ENCODE measurements at regions not wholly inside any gene's neighbourhood (a gene's known extent, or its start where the extent isn't known, plus 50 kb on each side); places are given as distances from the start of the nearest gene placed in this dataset.

DNA sequence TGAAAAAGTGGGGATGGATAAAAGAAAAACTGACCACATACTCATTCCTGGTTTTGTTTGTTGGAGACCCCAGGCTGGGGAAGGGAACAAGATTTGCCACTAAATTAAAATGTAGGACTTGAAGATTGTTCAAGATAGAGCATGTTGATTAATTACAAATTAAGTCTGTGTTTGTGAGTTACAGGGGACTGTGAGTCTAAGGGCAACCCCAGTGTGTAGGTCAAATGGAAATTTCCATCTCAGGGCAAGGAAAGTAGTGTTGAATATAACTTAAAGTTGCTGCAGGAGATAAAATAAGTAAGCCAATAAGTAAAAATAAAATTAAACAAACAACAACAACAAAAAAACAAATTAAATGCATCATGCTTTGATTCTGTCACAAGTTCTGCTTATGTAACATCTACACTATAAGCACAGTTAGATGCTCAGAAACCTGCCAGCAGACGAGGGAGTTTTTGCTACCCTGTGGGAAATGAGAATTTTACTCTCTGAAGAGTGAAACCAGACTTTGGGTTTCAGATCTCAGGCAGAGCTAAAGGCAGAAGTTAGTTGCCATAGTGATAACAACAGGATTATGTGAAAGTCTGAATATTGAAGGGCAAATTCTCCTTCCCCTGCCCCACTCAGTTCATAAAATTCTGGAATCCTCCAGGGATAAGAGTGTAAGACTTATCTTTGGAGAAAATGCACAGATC lies 352.3 kb downstream of the GRXCR1 start:
- no peak for DNase-seq

DNA sequence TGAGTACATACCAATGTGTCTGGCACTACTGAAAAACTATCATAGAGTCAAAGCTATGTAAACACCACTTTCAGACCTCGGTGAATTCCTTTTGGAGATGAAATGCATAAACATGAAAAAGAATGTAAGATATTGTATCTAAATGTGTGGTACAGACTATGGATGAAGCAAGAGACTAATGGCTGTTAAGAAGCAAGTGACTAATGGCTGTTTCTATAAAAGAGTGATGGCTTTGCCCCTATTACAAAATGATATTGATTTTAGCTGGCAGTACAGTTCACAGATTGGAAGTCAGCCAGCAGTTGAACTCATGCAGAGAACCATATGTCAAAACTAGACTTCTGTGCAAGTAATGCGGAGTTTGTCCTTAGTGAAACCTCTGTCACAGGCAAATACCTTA lies 359.3 kb downstream of the GRXCR1 start:
- no peak for DNase-seq

DNA sequence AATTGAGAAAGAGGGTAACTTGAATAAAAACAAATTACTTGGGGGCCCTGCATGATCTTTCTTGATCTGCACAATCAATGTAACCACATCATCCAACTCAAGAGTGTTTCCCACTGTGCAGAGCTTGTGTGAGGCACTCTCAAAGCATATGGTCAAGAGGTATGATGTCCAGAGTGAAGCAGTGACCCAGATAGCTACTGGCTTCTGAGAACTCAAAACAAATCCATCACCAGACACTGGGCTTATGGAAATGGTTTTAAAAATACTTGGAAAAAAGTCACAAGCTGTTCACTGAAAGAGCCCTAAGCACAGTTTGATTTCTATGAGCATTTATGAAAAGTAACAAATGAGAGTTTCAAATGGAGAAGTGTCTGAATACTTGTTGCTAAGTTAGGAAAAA lies 361.0 kb downstream of the GRXCR1 start:
- no peak for DNase-seq

DNA sequence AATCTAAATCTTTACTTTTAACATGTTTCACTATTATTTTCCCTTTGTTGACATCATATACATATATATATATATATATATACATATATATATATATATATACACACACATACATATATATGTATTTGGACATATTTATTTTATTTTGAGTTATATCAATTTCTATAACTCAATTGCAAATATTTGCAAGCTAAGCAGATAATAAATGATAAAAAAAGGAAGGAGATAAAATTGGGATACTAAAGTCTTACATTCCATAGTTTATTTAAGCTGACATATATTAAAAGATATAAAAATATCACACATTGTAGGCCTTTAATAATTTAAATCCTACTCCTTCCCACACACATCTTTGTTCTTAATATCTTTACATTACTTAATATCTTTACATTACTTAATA lies 372.2 kb downstream of the GRXCR1 start:
- DNase-seq, result no peak

DNA sequence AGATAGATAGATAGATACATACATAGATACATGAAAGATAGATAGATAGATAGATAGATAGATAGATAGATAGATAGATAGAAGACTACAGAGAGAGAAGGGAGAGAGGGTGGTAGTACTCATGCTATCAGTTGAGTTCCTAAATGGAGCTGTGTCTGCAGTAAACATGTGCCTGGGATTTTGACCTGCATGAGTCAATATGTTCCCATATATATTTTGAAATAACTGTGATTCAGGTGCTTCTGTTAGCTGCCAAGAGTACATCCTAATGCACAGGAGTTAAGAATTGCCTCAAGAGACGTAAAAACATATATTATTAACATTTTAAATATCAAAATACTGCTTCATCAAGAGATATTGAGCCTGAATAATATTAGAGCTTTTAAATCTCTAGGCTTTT lies 379.4 kb downstream of the GRXCR1 start:
- DNase-seq, result no peak

DNA sequence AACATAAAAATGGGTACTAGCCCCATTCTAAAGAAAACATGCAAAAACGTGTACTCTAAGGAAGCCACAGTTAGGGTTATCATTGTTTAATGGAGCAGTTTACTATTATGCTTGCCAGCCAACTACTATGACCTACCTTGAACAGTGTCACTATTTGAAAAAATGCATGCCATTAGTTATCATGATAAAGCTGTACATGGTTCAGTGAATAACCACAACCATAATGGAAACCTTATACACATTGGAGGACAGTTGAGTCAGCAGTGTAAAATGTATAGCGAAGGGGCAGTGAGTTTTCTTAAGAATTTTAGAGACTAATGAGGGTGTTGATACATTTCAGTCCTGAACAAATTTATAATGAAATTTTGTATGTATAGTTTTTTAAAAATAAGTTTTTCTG lies 381.9 kb downstream of the GRXCR1 start:
- no peak for DNase-seq

DNA sequence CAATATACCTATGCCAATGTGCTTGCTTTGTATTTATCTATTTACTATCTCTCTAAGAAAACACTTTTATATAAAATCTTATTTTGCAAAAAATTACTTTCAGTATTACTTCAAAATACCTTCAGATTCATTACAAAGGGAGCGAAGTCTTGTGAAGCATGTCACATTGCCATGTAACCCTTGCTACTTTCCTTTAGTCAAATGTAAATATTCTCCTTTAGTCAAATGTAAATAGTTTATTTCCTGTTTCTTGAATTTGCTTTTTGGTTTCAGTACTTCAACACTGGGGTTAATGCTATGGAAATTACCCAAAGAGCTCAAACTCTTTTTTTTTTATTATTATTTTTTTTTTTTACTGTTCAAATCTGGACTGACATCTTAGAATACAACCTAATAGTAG lies 383.3 kb downstream of the GRXCR1 start:
- DNase-seq, result no peak

DNA sequence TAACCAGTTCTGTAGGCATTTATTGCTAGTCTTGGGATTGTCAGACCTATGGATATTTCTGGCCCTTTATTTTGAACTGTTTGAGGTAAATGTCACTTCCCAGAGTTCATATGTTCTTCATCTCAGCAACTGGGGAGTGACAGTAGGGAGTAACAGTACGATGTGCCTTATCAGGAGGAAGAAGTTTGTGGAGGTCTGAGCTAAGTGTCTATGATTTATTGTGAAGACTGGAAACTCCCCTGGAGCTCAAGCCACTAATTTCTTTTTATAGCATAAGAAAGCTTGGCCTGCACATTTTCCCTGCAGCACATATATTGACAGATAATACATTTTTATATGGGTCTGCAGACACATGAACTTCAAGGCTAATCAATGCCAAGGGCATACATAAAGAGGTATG lies 383.8 kb downstream of the GRXCR1 start:
- no peak for DNase-seq

DNA sequence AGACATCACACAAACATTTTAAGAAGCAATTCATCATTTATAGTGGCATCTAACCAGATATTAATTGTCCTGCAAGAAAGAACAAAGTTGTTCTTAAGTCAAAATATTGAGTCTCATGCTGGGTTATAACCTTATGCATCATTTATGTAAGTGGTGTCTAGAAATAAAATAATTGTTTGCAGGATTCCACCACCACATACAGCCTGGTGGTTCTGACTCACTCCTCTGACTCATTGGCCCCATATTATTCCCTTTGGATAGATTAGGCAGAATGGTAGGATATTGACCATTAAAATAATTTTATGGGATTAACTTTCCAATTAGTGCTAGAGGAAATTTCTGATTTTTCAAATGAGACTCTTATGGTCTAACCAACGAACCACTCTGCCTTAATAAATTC lies 384.5 kb downstream of the GRXCR1 start:
- DNase-seq, result no peak

DNA sequence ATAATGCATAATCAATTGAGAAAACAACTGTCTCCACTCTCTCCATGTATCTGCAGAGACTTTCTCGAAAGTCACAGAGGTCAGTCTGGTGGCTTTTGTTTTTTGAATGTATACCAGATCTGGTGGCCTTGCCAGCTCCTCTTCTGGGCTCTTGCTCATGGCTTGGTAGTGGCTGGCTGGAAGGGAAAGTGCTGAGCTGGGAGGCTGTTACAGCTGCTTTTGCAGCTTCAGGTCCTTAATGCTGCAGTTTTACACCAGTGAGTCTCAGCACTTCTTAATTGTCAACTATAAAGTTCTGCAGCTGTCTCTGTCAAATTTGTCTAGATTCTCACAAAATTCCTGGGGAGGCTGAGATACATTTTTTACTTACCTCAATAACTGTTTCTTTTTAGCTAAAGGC lies 390.0 kb downstream of the GRXCR1 start:
- DNase-seq, result no peak

DNA sequence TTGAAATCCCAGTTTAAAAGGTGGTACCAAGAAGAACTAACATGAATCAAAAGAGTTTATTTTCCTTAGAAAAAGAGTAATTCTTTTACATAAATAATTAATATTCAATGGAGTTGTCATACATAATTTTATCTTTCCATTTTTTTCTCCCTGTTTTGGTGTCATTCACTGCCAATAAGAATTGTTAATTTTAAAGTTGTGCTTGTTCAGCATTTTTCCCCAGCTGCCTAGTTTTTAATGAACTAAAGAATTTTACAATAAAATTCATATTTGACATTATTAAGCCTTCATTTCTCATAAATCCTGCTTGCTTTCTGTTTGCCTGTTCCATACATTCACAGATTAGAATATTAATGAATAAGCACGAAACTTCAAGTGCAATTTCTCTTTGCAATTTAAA lies 393.6 kb downstream of the GRXCR1 start:
- DNase-seq, result no peak

DNA sequence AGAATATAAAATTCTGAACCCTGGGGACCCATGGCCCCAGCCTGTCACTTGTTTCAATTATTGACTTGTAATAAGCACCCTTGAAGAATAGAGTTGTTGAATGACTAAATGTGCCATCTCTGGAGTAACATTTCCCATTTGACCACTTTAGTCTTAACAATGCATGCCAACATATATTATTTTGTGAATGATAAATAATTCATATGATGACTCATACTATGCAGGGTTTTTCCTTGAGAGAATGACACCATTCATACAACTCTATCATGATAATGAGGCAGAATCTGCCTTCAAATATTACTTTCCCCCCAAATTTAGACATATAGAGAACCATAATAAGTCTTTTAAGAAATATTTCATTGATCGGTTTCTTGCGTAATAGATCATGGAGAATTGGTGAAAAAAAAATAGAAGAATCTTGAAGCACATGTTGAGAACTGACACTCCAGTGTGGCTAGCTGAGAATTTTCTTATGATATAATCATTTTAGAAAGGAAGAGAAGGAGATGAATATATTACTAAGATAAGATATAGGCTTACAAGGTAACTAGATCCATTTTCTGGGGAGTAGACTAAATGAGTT lies 404.5 kb downstream of the GRXCR1 start:
- DNase-seq, result no peak

DNA sequence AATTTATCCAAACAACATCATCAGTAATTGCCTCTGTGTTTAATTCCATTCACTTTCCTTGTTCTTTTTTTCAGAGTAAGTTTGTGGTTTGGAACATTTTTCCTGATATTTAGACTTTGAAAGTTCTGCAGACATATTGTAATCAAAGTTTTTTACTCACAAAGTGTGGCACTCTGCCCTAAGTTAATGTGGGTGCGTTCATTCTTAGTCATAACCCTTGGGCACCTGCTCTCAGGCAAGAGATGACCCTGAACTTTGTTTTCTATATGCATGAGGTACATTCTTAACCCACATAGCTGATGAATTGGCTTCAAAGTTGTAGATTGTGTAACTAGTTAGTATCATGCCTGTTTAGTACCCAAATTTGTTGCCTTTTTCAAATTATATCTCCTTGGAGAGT lies 424.3 kb downstream of the GRXCR1 start:
- DNase-seq, result no peak

DNA sequence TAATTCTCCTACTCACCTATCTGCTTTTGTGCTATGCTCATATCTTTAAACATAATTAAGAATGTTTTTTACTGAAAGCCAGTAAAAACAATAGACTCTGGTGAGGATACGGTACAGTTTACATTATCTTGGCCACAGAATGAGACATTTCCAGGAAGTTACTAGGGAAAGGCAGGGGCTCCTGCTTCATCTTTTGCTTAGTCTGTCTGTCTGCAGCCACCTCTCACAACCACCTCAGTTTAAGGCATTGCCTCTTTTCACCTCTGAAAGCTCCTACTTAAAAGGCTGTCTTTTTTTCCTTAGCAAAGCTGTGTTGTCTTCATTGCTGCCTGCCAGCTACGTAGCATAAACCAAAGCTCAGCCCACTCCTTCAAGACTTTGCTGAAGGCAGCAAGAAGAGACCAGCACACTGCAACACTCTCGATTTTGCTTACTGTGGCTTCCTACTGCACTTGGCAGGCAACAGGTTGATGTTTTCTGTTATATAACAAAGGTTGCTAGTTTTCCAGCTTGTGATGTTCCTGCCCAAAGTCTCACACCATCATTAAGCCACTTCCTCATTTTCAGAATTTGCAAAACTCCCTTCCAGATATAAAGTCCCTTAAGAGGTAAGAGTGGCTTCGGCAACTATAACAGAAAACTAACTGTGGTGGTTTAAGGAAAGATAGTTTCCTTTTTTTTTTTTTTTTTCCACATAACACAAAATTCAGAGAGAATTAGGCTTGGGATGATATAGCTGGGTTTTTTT lies 432.9 kb downstream of the GRXCR1 start:
- no peak for DNase-seq

DNA sequence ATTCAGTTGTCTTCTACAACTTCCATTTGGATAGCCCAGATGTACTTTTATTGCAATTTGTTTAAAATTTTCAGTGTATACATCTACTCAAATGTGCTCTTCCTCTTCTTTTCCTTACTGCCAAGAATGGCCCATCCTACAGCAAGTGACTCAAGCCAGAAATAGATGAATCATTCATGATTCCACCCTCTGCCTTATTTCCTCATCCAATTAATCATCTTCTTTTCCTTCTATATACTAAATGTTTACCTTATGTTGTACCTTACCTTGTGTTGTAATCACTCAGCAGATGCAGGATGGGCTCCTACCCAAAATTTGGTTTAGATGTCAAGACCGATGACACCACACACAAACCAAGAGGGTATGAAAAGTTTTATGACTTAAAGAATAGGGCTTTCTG lies 437.8 kb downstream of the GRXCR1 start:
- no peak for DNase-seq

DNA sequence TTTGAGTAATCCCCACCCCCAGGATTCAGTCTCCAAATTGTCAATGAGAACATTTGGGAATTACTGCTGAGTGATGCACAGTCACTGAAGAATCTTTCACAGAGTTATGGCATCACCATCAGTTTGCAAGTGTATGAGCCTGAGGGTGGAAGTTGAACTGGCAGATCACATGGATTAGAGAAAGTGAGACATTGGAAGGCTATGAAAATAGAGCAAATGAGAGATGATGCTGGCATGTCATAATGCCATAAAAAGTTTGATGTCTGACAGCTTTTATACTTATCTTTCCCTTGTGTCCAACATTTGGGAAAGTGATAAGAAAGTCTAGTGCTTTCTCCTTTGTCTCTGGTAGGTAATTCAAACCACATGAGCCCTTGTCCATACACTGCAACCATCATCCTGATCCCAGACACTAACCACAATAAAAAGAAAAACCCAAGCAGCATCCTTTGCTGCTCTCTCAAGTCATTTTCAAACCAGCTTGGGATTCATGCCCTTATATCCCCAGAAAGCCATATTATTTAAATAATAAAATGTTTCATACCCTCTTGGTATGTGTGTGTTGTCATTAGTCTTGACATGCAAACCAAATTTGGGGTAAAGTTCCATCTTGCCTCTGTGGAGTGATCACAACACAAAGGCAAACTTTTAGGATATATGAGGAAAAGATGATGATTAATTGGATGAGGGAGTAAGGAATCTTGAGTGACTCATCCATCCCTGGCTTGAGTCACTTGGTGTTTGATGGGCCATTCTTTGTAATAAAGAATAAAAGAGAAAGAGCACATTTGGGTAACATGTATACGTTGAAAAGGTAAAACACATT lies 438.9 kb downstream of the GRXCR1 start:
- DNase-seq, result peak; percentile 1

DNA sequence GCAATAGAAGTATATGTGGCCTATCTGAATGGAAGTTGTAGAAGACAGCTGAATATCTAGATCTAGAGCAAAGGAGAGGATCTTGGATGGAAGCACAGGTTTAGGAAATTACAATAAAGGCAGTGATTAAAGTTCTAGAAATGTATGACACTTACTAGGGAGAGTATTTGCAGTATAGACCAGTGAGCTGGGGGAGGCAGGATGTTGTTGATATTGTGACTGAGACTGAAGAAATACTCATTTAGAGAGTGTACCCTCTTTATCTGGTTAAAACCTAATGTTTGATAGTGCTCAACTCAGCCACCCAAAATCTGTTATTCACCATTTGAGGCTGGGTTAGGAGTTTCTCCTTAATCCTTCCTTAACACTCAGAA lies 439.5 kb downstream of the GRXCR1 start:
- DNase-seq, result no peak

DNA sequence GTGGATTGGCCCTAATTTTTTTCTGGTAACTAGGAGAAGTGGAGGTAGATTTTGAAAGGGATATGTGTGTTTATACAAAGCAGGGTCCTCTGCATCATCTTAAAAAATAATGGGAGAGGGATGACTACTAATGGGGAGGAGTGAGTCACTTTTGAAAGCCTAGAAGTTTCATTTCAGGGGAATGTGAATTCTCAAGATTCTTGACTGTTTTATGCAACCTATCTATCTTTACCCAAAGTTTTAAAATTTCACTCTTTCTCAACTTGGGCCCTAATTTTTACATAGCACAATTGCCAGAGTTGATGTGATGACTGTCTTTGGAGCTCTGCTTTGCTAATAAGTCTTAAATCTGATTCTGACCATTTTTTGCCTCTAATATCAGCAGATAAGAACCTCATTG lies 445.2 kb downstream of the GRXCR1 start:
- no peak for DNase-seq

DNA sequence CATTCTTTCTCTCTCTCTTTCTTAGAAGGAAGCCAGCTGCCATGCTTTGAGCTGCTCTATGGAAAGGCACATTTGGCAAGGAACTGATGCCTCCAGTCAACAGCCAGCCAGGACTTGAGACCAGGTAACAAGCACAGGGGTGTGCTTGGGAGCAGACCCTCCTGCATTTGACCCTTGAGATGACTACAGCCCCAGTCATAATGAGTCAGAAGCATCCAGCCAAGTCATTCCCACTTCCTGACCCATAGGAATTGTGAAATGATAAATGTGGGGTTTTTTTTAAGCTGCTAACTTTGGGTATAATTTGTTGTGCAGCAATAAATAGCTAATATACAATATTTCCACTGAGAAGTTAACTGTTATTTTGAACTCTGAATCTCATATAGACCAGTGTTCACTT lies 446.9 kb downstream of the GRXCR1 start:
- peak; percentile 1 for DNase-seq

DNA sequence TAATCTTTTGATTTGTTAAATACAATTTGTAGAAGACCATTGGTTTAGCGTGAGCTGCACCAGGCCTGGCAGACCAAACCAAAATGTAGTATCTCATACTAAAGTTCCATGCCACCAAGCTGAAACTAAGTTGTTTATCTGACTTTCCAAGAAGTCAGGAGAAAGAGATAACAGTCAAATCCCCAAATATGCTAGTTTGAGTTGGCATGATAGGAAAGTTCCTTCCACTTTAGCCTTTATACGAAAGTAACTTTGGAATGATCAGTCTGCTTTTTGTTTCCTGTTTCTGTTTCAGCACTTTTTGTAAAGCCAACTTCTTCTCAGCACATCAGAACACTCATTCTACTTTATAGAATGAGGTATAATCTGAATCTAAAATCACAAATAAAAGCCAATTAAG lies 449.2 kb downstream of the GRXCR1 start:
- no peak for DNase-seq

DNA sequence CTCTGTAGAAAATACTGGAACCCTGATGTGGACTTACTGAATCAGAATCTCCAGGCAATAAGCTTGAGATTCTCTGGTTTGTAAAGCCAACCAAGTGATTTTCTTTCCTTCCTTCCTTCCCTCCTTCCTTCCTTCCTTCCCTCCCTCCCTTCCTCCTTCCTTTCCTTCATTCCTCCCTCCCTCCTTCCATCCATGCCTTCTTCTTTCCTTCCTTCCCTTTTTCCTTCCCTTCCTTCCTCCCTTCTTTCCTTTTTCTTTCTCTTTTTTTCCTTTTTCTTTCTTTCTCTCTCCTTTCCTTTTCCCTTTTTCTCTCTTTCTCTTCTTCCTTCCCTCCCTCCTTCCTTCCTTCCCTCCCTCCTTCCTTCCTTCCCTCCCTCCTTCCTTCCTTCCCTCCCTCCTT lies 450.8 kb downstream of the GRXCR1 start:
- DNase-seq, result no peak

DNA sequence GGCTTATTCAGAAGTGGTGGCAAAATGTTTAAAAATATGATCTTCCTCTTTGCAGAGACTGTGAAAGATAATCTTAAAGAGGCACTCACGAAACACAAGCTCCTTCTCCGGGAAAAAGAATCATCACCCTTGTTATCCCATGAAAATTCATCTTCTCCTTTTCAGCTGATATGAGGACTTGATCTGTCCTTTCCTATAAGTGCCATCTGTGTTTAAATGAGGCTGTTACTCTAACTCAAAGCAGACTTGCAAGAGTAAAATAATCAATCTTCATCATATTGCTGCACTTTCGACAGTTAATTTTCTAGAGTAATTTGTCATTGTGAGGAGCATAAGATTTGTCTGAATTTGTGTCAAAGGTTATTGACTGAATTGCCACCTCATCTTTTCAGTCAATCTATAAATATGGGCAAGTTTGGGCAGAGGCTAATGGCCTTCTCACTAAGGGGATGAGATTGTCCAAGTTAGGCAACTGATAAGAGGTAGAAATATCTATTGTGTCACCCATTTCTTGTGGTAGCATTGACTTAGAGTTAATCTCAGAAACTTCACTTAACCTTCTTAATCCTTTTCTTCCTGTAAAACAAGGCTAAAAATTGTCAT lies 452.9 kb downstream of the GRXCR1 start:
- no peak for DNase-seq

DNA sequence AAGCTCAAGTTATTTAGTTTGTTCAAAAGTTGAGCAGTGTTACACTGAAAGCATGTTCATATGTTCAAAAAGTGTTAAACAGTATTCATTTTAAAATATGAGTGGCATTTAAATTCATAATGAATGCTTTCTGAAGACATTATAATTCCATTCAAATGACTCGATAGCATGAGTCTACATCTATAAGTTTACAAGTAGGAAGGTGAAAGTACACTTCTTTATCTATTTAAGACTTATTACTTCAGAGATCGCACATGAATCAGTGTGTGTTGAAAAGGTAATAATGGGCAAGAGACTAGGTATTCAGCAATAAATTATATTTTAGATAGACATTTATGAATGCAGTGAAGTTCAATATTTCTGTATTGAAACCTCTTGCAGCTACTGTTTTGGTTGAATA lies 456.1 kb downstream of the GRXCR1 start:
- no peak for DNase-seq

Data from EL (cell line).